ENCODE measurements at regions not wholly inside any gene's neighbourhood (a gene's known extent, or its start where the extent isn't known, plus 50 kb on each side); places are given as distances from the start of the nearest gene placed in this dataset.

DNA sequence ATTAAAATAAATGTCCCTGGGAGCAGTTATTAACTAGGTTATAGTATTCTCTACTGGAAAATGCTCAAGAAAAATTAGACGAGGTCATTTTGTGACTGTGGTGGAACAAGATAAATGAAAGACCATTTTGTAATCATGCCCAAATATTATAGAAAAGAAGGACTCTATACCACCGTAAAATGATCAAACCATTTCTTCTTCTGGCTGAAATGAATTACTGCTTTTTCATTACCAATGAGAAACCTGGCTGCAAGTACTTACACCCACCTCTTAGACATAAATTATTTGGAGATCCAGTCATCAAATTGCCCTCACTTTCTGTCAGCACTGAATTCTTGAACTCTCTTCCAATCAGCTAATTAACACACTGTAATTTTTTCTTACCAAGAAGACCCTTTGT, 74.2 kb upstream of the FSIP2 start:
- BruUV-seq (replicated peaks): no TSS peak
- intact Hi-C loops (cut with micrococcal nuclease): no loop called here
- Histone ChIP-seq H3K4me1 (ENCODE audit: control insufficient read depth in 1 of 2, insufficient read depth in 2 of 2, low read length in 2 of 2) (no peaks in the 10 kb centered on the region), H3K79me2 (ENCODE audit: insufficient read depth, low read length) (no peaks in the 10 kb centered on the region), H3K27me3 (ENCODE audit: insufficient read depth, low read length) (no peaks in the 10 kb centered on the region), H3K9ac (ENCODE audit: low read length) (no peak overlapping the region), H3K4me2 (ENCODE audit: low read length) (no peak overlapping the region), H3K9me3 (ENCODE audit: control insufficient read depth in 1 of 2, insufficient read depth in 1 of 2, low read depth in 1 of 2, low read length in 2 of 2) (no peaks in the 10 kb centered on the region), H2AFZ (ENCODE audit: low read depth, low read length, poor library complexity, severe bottlenecking) (no peak overlapping the region), H3K27ac (ENCODE audit: low read depth, low read length) (no peak overlapping the region), H4K20me1 (ENCODE audit: insufficient read depth) (no peaks in the 10 kb centered on the region), H3K4me3 (replicated peaks in 1 of 2; ENCODE audit: low read depth in 1 of 2, low read length in 2 of 2) (no peak overlapping the region), H3K9me2 (ENCODE audit: insufficient read depth) (no peaks in the 10 kb centered on the region; the same call in 1 of the 2 replicates), H3K36me3 (ENCODE audit: control insufficient read depth in 1 of 2, insufficient read depth in 2 of 2, low read length in 2 of 2) (no peaks in the 10 kb centered on the region)
- CTCF ChIA-PET: no interaction called here
- TF ChIP-seq, protein P1, sequence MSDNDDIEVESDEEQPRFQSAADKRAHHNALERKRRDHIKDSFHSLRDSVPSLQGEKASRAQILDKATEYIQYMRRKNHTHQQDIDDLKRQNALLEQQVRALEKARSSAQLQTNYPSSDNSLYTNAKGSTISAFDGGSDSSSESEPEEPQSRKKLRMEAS (IDR thresholded peaks at IDR 0.05): no peak
- no peak for ATAC-seq
- DNase-seq (ENCODE audit: low read depth, low spot score): no peak
- POLR2A ChIA-PET: no interaction called here
- RAD21 ChIA-PET (ENCODE audit: low non-redundant PET in 1 of 2, low total read pairs in 2 of 2, uncharacterized antibody in 2 of 2, unreplicated experiment in 2 of 2): no interaction called here

GRCh38 chr2:185665251-185665814, 73.3 kb upstream of the FSIP2 start:
- no peak overlapping the region for H2AFZ ChIP-seq (ENCODE audit: low read depth, low read length, poor library complexity, severe bottlenecking)

DNA sequence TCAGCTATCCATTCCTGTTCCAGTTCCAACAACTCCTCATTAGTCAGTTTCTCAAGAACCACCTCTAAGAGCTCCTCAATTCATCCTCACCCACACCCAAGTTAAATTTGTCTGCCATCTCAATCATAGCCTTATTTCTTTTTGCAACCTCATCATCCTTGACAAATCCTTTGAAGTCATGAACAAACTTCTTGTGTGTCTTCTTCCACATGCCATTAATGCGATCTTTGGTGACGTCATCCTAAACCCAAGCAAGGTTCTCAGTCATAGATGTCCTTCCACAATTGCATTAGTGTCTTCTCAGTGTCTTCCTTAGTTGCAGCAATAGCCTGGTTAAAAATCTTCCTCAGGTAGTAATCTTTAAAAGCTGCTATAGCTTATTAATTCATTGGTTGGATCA, 71.2 kb upstream of the FSIP2 start:
- no peaks in the 10 kb centered on the region for H4K20me1 ChIP-seq (ENCODE audit: insufficient read depth)
- H3K9me2 ChIP-seq (ENCODE audit: insufficient read depth): no peaks in the 10 kb centered on the region
- ATAC-seq (no peak), DNase-seq (ENCODE audit: low read depth, low spot score) (no peak)
- no peak overlapping the region for H3K4me2 ChIP-seq (ENCODE audit: low read length)
- no peak for TF ChIP-seq ELF1 (IDR thresholded peaks at IDR 0.05; ENCODE audit: borderline replicate concordance, low read depth)
- TF ChIP-seq CBX3 (IDR thresholded peaks at IDR 0.05; ENCODE audit: low read depth): no peak
- TF ChIP-seq RAD21 (IDR thresholded peaks at IDR 0.05; ENCODE audit: low read depth): no peak
- TF ChIP-seq SRF (IDR thresholded peaks at IDR 0.05; ENCODE audit: low read depth): no peak
- TF ChIP-seq EGR1 (IDR thresholded peaks at IDR 0.05; ENCODE audit: low read depth): no peak
- no peak for TF ChIP-seq JUND (IDR thresholded peaks at IDR 0.05)
- no peak for TF ChIP-seq SP1 (IDR thresholded peaks at IDR 0.05; ENCODE audit: low read depth)
- TF ChIP-seq CEBPB (IDR thresholded peaks at IDR 0.05; ENCODE audit: low read depth): no peak
- TF ChIP-seq TCF7L2 (IDR thresholded peaks at IDR 0.05; ENCODE audit: borderline replicate concordance, extremely low read depth, insufficient read depth, insufficient read length): no peak
- TF ChIP-seq POLR2AphosphoS5 (IDR thresholded peaks at IDR 0.05; ENCODE audit: low read depth, low read length): no peak
- ChIA-PET CTCF (interaction anchor here (0.7 kb wide), 1 partner anchor 38 kb away, joined by 3 read pairs; no protein-coding TSS in a partner anchor), POLR2A (no interaction called here), RAD21 (ENCODE audit: low non-redundant PET in 1 of 2, low total read pairs in 2 of 2, uncharacterized antibody in 2 of 2, unreplicated experiment in 2 of 2) (no interaction called here)
- no peaks in the 10 kb centered on the region for H3K27me3 ChIP-seq (ENCODE audit: insufficient read depth, low read length)
- no TSS peak for BruUV-seq (replicated peaks)
- no peaks in the 10 kb centered on the region for H3K79me2 ChIP-seq (ENCODE audit: insufficient read depth, low read length)
- H3K9me3 ChIP-seq (ENCODE audit: control insufficient read depth in 1 of 2, insufficient read depth in 1 of 2, low read depth in 1 of 2, low read length in 2 of 2): no peaks in the 10 kb centered on the region
- no peak overlapping the region for H3K9ac ChIP-seq (ENCODE audit: low read length)
- H3K4me3 ChIP-seq (replicated peaks in 1 of 2; ENCODE audit: low read depth in 1 of 2, low read length in 2 of 2): no peak overlapping the region
- no peaks in the 10 kb centered on the region for H3K4me1 ChIP-seq (ENCODE audit: control insufficient read depth in 1 of 2, insufficient read depth in 2 of 2, low read length in 2 of 2)
- intact Hi-C loops (cut with micrococcal nuclease): no loop called here
- H3K27ac ChIP-seq (ENCODE audit: low read depth, low read length): no peak overlapping the region
- H3K36me3 ChIP-seq (ENCODE audit: control insufficient read depth in 1 of 2, insufficient read depth in 2 of 2, low read length in 2 of 2): no peaks in the 10 kb centered on the region
- no peak overlapping the region for H2AFZ ChIP-seq (ENCODE audit: low read depth, low read length, poor library complexity, severe bottlenecking)

More at GRCh38 chr2:185665251-185665814, 73.3 kb upstream of the FSIP2 start:
- no peaks in the 10 kb centered on the region for H4K20me1 ChIP-seq (ENCODE audit: insufficient read depth)
- TF ChIP-seq EGR1 (IDR thresholded peaks at IDR 0.05; ENCODE audit: low read depth): no peak
- TF ChIP-seq ZFX (IDR thresholded peaks at IDR 0.05): no peak
- ChIA-PET RAD21 (ENCODE audit: low non-redundant PET in 1 of 2, low total read pairs in 2 of 2, uncharacterized antibody in 2 of 2, unreplicated experiment in 2 of 2) (no interaction called here), POLR2A (no interaction called here), CTCF (no interaction called here)
- no peaks in the 10 kb centered on the region; the same call in 1 of the 2 replicates for H3K9me2 ChIP-seq (ENCODE audit: insufficient read depth)
- intact Hi-C loops (cut with micrococcal nuclease): no loop called here
- BruUV-seq (replicated peaks): no TSS peak
- H3K27ac ChIP-seq (ENCODE audit: low read depth, low read length): no peak overlapping the region
- H3K4me2 ChIP-seq (ENCODE audit: low read length): no peak overlapping the region
- no peaks in the 10 kb centered on the region for H3K36me3 ChIP-seq (ENCODE audit: control insufficient read depth in 1 of 2, insufficient read depth in 2 of 2, low read length in 2 of 2)
- ATAC-seq (no peak), DNase-seq (ENCODE audit: low read depth, low spot score) (no peak)
- H3K9me3 ChIP-seq (ENCODE audit: control insufficient read depth in 1 of 2, insufficient read depth in 1 of 2, low read depth in 1 of 2, low read length in 2 of 2): no peaks in the 10 kb centered on the region
- no peak overlapping the region for H3K9ac ChIP-seq (ENCODE audit: low read length)
- H3K4me3 ChIP-seq (replicated peaks in 1 of 2; ENCODE audit: low read depth in 1 of 2, low read length in 2 of 2): no peak overlapping the region
- H3K79me2 ChIP-seq (ENCODE audit: insufficient read depth, low read length): no peaks in the 10 kb centered on the region
- H3K27me3 ChIP-seq (ENCODE audit: insufficient read depth, low read length): no peaks in the 10 kb centered on the region
- H3K4me1 ChIP-seq (ENCODE audit: control insufficient read depth in 1 of 2, insufficient read depth in 2 of 2, low read length in 2 of 2): no peaks in the 10 kb centered on the region

Measured in HCT116 (cell line).